IPS-20b (cell line): ENCODE measurements at regions not wholly inside any gene's neighbourhood (a gene's known extent, or its start where the extent isn't known, plus 50 kb on each side); places are given as distances from the start of the nearest gene placed in this dataset.

Experiments used
- H3K27ac ChIP-seq: one replicate; pipeline ENCODE4 v1.5.1; 2013; ENCODE audit warnings: low read length
- H3K27me3 ChIP-seq: 2 replicates; pipeline ENCODE4 v1.6.1; 2013; ENCODE audit warnings: mild to moderate bottlenecking, low read length, inconsistent platforms; ENCODE audit not compliant: insufficient read depth
- H3K36me3 ChIP-seq: 2 replicates; pipeline ENCODE4 v1.6.1; 2013; ENCODE audit warnings: low read depth, mild to moderate bottlenecking, inconsistent platforms, low read length, moderate library complexity; ENCODE audit not compliant: insufficient read depth
- H3K4me1 ChIP-seq: 2 replicates; pipeline ENCODE4 v1.6.1; 2013; ENCODE audit warnings: mild to moderate bottlenecking, control low read depth, inconsistent platforms, low read length, moderate library complexity; ENCODE audit not compliant: insufficient read depth
- H3K4me3 ChIP-seq: 2 replicates; pipeline ENCODE4 v1.5.1; 2013; ENCODE audit warnings: mild to moderate bottlenecking, low read length, inconsistent platforms
- H3K9ac ChIP-seq: 2 replicates; pipeline ENCODE4 v1.6.1; 2013; ENCODE audit warnings: low read depth, mild to moderate bottlenecking, inconsistent platforms, low read length, moderate library complexity
- H3K9me3 ChIP-seq: 2 replicates; pipeline ENCODE4 v1.6.1; 2013; ENCODE audit warnings: mild to moderate bottlenecking, low read depth, low read length, inconsistent platforms; ENCODE audit not compliant: insufficient read depth

DNA sequence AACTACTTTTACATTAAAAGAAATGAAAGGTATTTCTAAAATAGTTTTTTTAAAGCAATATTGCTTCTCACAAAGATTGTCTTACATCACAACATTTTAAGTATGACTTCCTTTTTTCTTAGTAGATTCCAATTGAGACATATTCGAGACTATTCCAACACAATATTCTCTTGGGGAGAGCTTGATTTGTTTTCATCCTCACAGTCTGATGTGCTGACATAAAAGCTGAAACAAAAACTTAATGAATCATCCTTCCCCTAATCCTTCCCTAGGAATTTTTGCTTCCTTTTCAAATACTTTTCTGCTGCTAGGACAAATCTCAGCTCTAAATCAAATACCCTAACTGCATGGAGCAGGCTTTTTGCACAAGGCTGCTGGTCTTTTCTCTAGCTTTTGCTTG lies 245.8 kb upstream of the MAP3K1 start:
- H3K9ac ChIP-seq = no peak overlapping the region

GRCh38 chr5:56569076-56569475 lies 246.3 kb upstream of the MAP3K1 start:
- Histone ChIP-seq H3K27me3 (no peaks in the 10 kb centered on the region), H3K4me1 (peaks cover 5% of the 10 kb centered on the region; the same call in 1 of the 2 replicates), H3K4me3 (no peak overlapping the region), H3K36me3 (no peaks in the 10 kb centered on the region), H3K27ac (no peak overlapping the region), H3K9me3 (peaks cover 7% of the 10 kb centered on the region; the same call in 1 of the 2 replicates), H3K9ac (no peak overlapping the region)

More for the DNA sequence above, 245.8 kb upstream of the MAP3K1 start:
- Histone ChIP-seq H3K36me3 (no peaks in the 10 kb centered on the region), H3K4me3 (no peak overlapping the region), H3K9me3 (peaks cover 7% of the 10 kb centered on the region; the same call in 1 of the 2 replicates), H3K4me1 (peaks cover 5% of the 10 kb centered on the region; the same call in 1 of the 2 replicates), H3K27me3 (no peaks in the 10 kb centered on the region), H3K27ac (no peak overlapping the region)

- H3K27ac ChIP-seq = no peak overlapping the region
- no peak overlapping the region for H3K9ac ChIP-seq
- H3K4me1 ChIP-seq = peaks cover 5% of the 10 kb centered on the region; the same call in 1 of the 2 replicates
- H3K27me3 ChIP-seq = no peaks in the 10 kb centered on the region
- no peaks in the 10 kb centered on the region for H3K9me3 ChIP-seq
- no peaks in the 10 kb centered on the region for H3K36me3 ChIP-seq
- no peak overlapping the region for H3K4me3 ChIP-seq
Measured at GRCh38 chr5:56567278-56567677, 248.1 kb upstream of the MAP3K1 start.

DNA sequence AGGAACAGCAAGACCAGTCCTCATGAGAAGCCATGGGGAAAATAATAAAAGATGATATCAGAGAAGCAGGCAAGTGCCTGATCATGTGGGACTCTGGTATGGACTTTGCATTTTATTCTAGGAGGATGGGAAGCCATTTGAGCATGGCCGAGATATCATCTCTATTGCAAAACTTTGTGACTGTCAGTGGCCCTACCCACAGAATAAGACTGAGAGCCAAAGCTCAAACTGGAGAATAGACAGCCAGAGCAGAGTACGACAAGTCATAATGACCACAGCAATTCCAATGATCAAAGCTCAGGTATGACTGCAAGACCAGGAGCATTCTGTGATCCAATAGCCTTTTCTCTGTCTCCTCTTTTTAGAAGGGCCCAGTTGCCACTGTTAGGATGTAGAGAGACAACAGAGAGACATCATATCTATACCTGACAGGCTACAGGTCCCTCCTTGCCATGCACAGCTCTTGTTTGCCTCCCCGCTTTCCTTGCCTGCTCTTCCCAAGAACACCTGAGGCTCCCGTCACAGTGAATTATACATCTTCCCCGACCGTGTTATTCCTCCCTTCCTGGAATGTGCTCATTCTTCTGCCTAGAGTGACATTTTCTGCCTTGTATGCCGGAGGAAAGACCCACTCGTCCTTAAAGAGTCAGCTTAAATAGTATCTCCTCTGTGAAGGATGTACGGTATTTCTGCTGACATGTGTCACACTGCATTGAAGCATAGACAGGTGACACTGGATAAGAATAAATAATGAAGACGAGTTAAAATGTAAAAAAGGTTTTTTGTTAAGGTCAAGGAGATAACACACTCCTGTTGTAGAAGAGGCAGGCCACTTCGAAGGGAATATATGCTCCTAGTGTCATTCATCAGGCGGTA lies 248.7 kb upstream of the MAP3K1 start:
- Histone ChIP-seq H3K36me3 (no peaks in the 10 kb centered on the region), H3K9ac (no peak overlapping the region), H3K4me3 (no peak overlapping the region), H3K9me3 (no peaks in the 10 kb centered on the region), H3K4me1 (peaks cover 5% of the 10 kb centered on the region; the same call in 1 of the 2 replicates), H3K27ac (no peak overlapping the region), H3K27me3 (no peaks in the 10 kb centered on the region)

DNA sequence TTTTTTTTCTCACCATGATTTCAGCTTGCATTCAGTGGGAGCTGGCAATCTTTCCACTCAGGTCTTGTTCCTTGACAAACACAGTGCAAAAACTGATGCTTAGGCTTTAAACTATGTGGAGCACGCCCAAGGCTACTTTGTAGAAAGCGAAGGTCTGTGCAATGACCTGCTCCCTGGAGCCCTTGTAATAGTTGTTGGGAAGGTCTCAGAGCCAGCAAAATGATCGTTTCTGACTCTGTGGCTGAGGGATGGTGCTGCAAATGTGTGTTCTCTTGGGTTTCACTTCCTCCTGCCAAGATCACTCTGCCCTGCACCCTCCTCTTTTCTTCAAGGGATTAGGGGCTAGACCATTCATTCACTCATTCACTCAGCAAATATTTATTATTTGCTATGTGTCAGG lies 249.7 kb upstream of the MAP3K1 start:
- no peak overlapping the region for H3K27ac ChIP-seq
- no peak overlapping the region for H3K9ac ChIP-seq
- H3K36me3 ChIP-seq = no peaks in the 10 kb centered on the region
- no peak overlapping the region for H3K4me3 ChIP-seq
- peaks cover 5% of the 10 kb centered on the region; the same call in 1 of the 2 replicates for H3K4me1 ChIP-seq
- no peaks in the 10 kb centered on the region for H3K9me3 ChIP-seq
- H3K27me3 ChIP-seq = no peaks in the 10 kb centered on the region

GRCh38 chr5:56565283-56565615 lies 250.1 kb upstream of the MAP3K1 start:
- Histone ChIP-seq H3K4me1 (peaks cover 5% of the 10 kb centered on the region; the same call in 1 of the 2 replicates), H3K36me3 (no peaks in the 10 kb centered on the region), H3K9ac (no peak overlapping the region), H3K27ac (no peak overlapping the region), H3K4me3 (no peak overlapping the region), H3K27me3 (no peaks in the 10 kb centered on the region), H3K9me3 (no peaks in the 10 kb centered on the region)

- Histone ChIP-seq H3K4me3 (no peak overlapping the region), H3K27me3 (no peaks in the 10 kb centered on the region), H3K27ac (no peak overlapping the region)
Measured at GRCh38 chr5:56564541-56565282, 250.6 kb upstream of the MAP3K1 start.

DNA sequence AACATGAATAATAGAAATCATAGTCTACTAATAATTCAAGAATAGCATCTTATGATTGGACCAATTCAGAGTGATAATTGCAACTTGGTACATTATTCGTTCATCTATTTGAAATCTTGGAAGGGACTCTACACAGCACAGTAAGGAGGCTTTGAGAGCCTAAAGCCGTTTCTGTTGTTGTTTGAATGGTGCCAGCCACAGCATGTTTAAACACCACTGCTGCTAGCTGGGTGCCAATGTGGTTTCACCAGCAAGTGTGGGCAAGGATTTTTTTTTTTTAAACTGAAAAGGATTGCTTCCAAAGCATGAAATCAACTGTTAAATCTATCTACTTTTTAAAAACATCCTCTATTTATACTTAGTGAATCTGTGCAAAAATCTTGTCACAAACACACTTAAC lies 253.9 kb upstream of the MAP3K1 start:
- Histone ChIP-seq H3K27me3 (no peaks in the 10 kb centered on the region), H3K9me3 (no peaks in the 10 kb centered on the region), H3K9ac (no peak overlapping the region), H3K4me3 (no peak overlapping the region), H3K27ac (no peak overlapping the region), H3K36me3 (no peaks in the 10 kb centered on the region), H3K4me1 (no peaks in the 10 kb centered on the region; the same call in 1 of the 2 replicates)

More at GRCh38 chr5:56564541-56565282, 250.6 kb upstream of the MAP3K1 start:
- H3K9ac ChIP-seq = no peak overlapping the region
- peaks cover 5% of the 10 kb centered on the region; the same call in 1 of the 2 replicates for H3K4me1 ChIP-seq
- H3K9me3 ChIP-seq = no peaks in the 10 kb centered on the region
- no peaks in the 10 kb centered on the region for H3K36me3 ChIP-seq

DNA sequence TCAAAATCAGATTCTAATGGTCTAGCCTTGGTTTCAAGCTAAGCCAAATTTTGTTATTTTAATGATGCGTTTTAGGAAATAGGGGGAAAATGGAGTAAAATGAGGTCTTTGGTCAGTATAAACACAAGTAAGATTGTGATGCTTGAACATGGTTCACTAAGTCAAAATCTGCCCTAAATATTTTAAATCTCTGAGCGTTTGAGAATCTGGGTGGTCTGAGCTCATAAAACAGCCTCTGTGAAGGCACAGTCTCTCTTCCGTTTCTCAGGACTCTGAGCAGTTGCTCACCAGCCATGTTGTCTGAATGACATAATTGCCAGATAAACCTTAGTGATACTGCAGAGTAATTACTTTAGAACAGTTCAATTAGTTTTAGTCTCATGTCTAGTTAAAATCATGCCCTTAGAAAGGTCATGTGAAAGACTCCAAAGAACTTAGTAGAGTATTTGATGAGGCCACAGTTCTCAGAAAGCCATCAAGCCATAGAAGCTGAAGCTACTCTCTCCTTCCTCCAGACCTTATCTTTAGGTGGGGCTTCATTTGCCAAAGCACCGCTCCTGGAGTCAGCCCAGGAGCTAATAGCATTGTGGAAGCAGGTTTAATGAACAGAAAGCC lies 257.1 kb upstream of the MAP3K1 start:
- H3K27me3 ChIP-seq = no peaks in the 10 kb centered on the region
- H3K9ac ChIP-seq = no peak overlapping the region
- no peaks in the 10 kb centered on the region for H3K4me1 ChIP-seq
- no peaks in the 10 kb centered on the region for H3K9me3 ChIP-seq
- no peak overlapping the region for H3K27ac ChIP-seq
- H3K36me3 ChIP-seq = no peaks in the 10 kb centered on the region
- no peak overlapping the region for H3K4me3 ChIP-seq

- H3K4me3 ChIP-seq = no peak overlapping the region
- no peak overlapping the region for H3K27ac ChIP-seq
- no peak overlapping the region for H3K9ac ChIP-seq
- H3K27me3 ChIP-seq = no peaks in the 10 kb centered on the region
- no peaks in the 10 kb centered on the region for H3K9me3 ChIP-seq
- H3K4me1 ChIP-seq = no peaks in the 10 kb centered on the region
- H3K36me3 ChIP-seq = no peaks in the 10 kb centered on the region
Measured at GRCh38 chr5:56557198-56557597, 258.2 kb upstream of the MAP3K1 start.

DNA sequence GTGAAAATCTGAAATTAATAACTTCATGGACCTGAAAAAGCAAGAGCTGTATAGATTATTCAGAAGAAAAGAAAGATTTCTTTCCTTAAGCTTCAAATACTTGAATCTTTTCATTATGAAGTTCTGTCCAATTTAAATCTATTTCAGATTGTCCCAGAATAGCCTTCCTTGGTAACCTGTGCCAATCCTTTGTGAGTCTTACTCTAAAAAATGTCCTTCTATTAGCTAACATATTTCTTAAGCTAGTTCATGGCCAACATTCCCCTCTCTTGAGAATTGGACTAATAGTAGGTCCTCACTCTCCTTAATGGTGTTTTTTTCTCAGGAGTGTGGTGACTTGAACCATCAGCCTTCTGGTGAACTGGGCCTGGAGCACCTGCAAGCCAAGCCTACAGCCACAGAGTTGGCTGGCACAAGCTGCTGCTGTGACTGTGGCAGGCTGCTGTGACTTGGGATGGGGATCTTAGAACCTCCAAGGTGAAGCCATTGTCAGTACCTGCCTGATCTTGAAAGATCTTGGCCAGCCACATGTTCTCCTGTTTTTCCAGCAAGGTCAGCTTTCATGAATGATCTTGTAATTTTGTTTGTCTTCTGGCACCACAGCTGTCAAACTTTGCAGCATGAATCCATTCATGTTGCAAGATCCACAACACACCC lies 262.6 kb upstream of the MAP3K1 start:
- Histone ChIP-seq H3K9me3 (no peaks in the 10 kb centered on the region), H3K27me3 (no peaks in the 10 kb centered on the region), H3K36me3 (no peaks in the 10 kb centered on the region), H3K4me1 (no peaks in the 10 kb centered on the region), H3K9ac (no peak overlapping the region), H3K4me3 (no peak overlapping the region), H3K27ac (no peak overlapping the region)
